SK-N-MC (cell line): ENCODE measurements at regions not wholly inside any gene's neighbourhood (a gene's known extent, or its start where the extent isn't known, plus 50 kb on each side); places are given as distances from the start of the nearest gene placed in this dataset.

Source experiments
- EZH2 ChIP-seq: fragments of 200-600 bp; sonication (generic); IDR thresholded peaks from one replicate; pipeline ENCODE4 v1.6.1; 2017; ENCODE audit warnings: antibody characterized with exemption
- POLR2AphosphoS5 ChIP-seq: IDR thresholded peaks from 2 replicates; pipeline ENCODE4 v1.6.1; 2012; ENCODE audit warnings: mild to moderate bottlenecking, low read depth, low read length, borderline replicate concordance

- no peak for TF ChIP-seq EZH2
- TF ChIP-seq POLR2AphosphoS5: no peak
Measured at GRCh38 chr6:75024828-75025227, 181.0 kb downstream of the COL12A1 start.
